GM23338 (cell line): ENCODE measurements at regions not wholly inside any gene's neighbourhood (a gene's known extent, or its start where the extent isn't known, plus 50 kb on each side); places are given as distances from the start of the nearest gene placed in this dataset.

Experiments
- CREB1 ChIP-seq: fragments of 250-450 bp; sonication (Bioruptor Pico); IDR thresholded peaks from 2 replicates; pipeline ENCODE4 v1.5.0; 2020; ENCODE audit warnings: low read depth, mild to moderate bottlenecking, moderate library complexity
- EZH2phosphoT487 ChIP-seq: fragments of 200-600 bp; sonication (generic); IDR thresholded peaks from one replicate; pipeline ENCODE4 v1.8.1; 2018; ENCODE audit warnings: antibody characterized with exemption; ENCODE audit not compliant: unreplicated experiment
- JUNB ChIP-seq: IDR thresholded peaks from one replicate; pipeline ENCODE4 v1.6.1; 2016; ENCODE audit warnings: antibody characterized with exemption; ENCODE audit not compliant: unreplicated experiment
- NANOG ChIP-seq: IDR thresholded peaks from 2 replicates; pipeline ENCODE4 v1.6.1; 2016; ENCODE audit warnings: antibody characterized with exemption, borderline replicate concordance
- POLR2AphosphoS5 ChIP-seq: IDR thresholded peaks from 2 replicates; pipeline ENCODE4 v1.6.1; 2016; ENCODE audit warnings: antibody characterized with exemption, low read depth
- REST ChIP-seq: IDR thresholded peaks from one replicate; pipeline ENCODE4 v1.6.1; 2018; ENCODE audit warnings: antibody characterized with exemption; ENCODE audit not compliant: unreplicated experiment
- STAT1 ChIP-seq: IDR thresholded peaks from one replicate; pipeline ENCODE4 v1.6.1; 2016; ENCODE audit warnings: antibody characterized with exemption; ENCODE audit not compliant: unreplicated experiment
- ZNF331 ChIP-seq: fragments of 250-450 bp; sonication (Bioruptor Pico); IDR thresholded peaks from 2 replicates; pipeline ENCODE4 v1.5.0; 2020; ENCODE audit warnings: low read depth, mild to moderate bottlenecking, moderate library complexity
- ZNF462 ChIP-seq: fragments of 250-450 bp; sonication (Bioruptor Pico); IDR thresholded peaks from 2 replicates; pipeline ENCODE4 v1.5.0; 2020; ENCODE audit warnings: mild to moderate bottlenecking, moderate library complexity
- TF ChIP-seq, protein P1 (sequence below): IDR thresholded peaks from 2 replicates; pipeline ENCODE4 v1.6.1; 2016; ENCODE audit warnings: antibody characterized with exemption

DNA sequence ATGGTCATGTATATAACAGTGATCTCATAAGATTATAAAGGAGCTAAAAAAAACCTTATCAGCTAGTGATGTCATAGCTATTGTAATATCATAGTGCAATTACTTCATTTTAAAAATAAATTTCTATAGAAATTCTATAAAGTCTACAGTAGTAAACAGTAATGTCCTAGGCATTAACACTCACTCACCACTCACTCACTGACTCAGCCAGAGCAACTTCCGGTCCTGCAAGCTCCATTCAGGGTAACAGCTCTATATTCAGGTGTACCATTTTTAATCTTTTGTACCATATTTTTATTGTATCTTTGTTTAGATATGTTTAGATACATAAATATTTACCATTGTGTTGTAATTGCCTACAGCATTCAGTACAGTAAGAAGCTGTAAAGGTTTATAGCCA, 524.4 kb upstream of the CDH5 start (continued):
- TF ChIP-seq ZNF462 = no peak
- no peak for TF ChIP-seq POLR2AphosphoS5
- no peak for TF ChIP-seq ZNF331 (CRISPR knock-in tag)
- no peak for TF ChIP-seq EZH2phosphoT487
- no peak for TF ChIP-seq REST
- no peak for TF ChIP-seq CREB1 (CRISPR knock-in tag)
- TF ChIP-seq, protein P1, sequence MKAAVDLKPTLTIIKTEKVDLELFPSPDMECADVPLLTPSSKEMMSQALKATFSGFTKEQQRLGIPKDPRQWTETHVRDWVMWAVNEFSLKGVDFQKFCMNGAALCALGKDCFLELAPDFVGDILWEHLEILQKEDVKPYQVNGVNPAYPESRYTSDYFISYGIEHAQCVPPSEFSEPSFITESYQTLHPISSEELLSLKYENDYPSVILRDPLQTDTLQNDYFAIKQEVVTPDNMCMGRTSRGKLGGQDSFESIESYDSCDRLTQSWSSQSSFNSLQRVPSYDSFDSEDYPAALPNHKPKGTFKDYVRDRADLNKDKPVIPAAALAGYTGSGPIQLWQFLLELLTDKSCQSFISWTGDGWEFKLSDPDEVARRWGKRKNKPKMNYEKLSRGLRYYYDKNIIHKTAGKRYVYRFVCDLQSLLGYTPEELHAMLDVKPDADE = no peak
- TF ChIP-seq NANOG = no peak
- TF ChIP-seq STAT1 = no peak
- TF ChIP-seq JUNB = no peak
